Erythroblast (primary cell): ENCODE measurements at regions not wholly inside any gene's neighbourhood (a gene's known extent, or its start where the extent isn't known, plus 50 kb on each side); places are given as distances from the start of the nearest gene placed in this dataset.

Source experiments
- DNase-seq, 2 experiments: peaks; one replicate each; lab custom pipeline; 2025; lab: John Stamatoyannopoulos, UW
- GATA1 ChIP-seq: IDR thresholded peaks from 2 replicates; pipeline ENCODE4 v1.6.1; 2011; ENCODE audit warnings: low read depth, mild to moderate bottlenecking, control low read depth, low read length, moderate library complexity
- POLR2A ChIP-seq: IDR thresholded peaks from 2 replicates; pipeline ENCODE4 v1.6.1; 2011; ENCODE audit warnings: mild to moderate bottlenecking, low read length

GRCh38 chr12:56872366-56872765, 61.8 kb downstream of the SDR9C7 start:
- TF ChIP-seq POLR2A, result no peak
- TF ChIP-seq GATA1, result no peak
- no peak for DNase-seq

DNA sequence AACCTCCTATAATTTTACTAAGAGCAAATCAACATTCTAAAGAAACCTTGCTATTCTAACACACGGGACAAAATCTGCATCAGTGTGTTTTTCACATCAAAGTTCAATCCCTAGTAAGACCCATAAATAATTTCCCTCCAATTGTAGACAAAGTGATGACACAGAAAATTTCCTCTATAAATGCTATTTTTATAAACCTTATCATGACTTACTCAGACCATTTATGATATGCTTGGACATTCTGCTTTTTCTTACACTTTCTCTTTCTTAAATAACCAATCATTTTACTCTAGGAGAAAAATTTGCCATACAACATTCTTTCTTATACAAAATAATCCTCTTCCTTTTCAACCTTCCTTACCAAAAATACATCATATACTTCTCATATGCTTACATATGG, 67.0 kb downstream of the SDR9C7 start:
- TF ChIP-seq POLR2A (no peak), GATA1 (no peak)
- no peak for DNase-seq

GRCh38 chr12:56866493-56866892, 67.7 kb downstream of the SDR9C7 start:
- DNase-seq, result no peak
- TF ChIP-seq POLR2A (no peak), GATA1 (no peak)

- DNase-seq, result peak; percentile 19 to 20
- no peak for TF ChIP-seq POLR2A
- TF ChIP-seq GATA1, result no peak
Observed at GRCh38 chr12:56864318-56864717, 69.9 kb downstream of the SDR9C7 start.

- TF ChIP-seq GATA1 (no peak), POLR2A (no peak)
- DNase-seq, result no peak
Observed at GRCh38 chr12:56863789-56864188, 70.4 kb downstream of the SDR9C7 start.

DNA sequence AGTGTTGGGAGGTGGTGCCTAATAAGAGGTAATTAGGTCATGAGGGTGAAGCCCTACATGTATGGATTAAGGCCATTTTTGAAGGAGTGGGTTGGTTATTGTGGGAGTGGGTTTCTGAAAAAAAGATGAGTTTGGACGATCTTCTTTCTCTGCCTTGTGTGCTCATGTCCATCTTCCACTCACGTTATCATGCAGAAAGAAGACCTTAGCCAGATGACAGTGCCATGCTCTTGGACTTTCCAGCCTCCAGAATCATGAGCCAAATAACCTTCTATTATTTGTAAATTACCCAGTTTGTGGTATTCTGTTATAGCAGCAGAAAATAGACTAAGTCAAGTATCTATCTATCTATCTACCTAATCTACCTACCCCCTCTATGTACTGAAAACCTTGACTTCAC, 71.9 kb downstream of the SDR9C7 start:
- DNase-seq, result no peak
- TF ChIP-seq GATA1, result no peak
- TF ChIP-seq POLR2A, result no peak

DNA sequence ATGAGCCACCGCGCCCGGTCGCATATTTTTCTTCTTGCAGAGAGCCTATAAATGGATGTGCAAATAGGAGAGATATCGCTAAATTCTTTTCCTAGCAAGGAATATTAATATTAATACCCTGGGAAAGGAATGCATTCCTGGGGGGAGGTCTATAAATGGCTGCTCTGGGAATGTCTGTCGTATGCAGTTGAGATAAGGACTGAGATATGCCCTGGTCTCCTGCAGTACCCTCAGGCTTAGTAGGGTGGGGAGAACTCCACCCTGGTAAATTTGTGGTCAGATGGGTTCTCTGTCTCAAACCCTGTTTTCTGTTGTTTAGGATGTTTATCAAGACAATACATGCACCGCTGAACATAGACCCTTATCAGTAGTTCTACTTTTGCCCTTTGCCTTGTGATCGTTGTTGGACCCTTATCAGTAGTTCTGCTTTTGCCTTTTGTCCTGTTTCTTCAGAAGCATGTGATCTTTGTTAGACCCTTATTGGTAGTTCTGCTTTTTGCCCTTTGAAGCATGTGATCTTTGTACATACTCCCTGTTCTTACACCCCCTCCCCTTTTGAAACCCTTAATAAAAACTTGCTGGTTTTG, 80.7 kb downstream of the SDR9C7 start:
- DNase-seq, result peak in 1 of 2 experiments; percentile 54

- no peak for DNase-seq
- no peak for TF ChIP-seq POLR2A
- no peak for TF ChIP-seq GATA1
Observed at GRCh38 chr12:56851462-56851861, 82.7 kb downstream of the SDR9C7 start.

- no peak for TF ChIP-seq POLR2A
- no peak for TF ChIP-seq GATA1
- DNase-seq, result no peak
Observed at GRCh38 chr12:56840922-56841321, 77.8 kb downstream of the HSD17B6 start.

DNA sequence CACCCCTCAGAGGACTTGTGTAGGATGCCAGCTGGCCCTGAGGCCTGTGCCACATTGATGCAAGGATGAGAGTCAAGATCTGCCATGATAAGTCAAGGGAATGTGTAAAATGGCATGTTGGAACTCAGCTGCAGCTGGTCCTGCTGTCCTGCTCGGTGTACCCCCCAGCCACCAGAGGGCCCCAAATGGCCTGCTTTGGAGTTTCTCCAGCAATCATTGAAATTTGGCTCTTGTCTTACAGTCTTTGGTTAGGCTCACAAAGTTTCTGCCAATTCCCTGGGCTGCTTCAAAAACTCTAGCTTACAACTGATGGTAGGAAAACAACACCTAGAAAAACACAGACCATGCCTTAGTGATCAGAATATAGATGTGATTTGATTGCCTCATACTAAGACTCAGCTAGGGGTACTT, 76.8 kb downstream of the HSD17B6 start:
- peak; percentile 70 to 78 for DNase-seq
- TF ChIP-seq POLR2A, result no peak
- TF ChIP-seq GATA1, result no peak

- TF ChIP-seq POLR2A, result no peak
- TF ChIP-seq GATA1, result no peak
Observed at GRCh38 chr12:56839489-56839848, 76.3 kb downstream of the HSD17B6 start.

GRCh38 chr12:56838621-56839488, 75.7 kb downstream of the HSD17B6 start:
- DNase-seq, result no peak
- TF ChIP-seq POLR2A (no peak), GATA1 (no peak)

More at GRCh38 chr12:56839489-56839848, 76.3 kb downstream of the HSD17B6 start:
- DNase-seq, result no peak
